ENCODE measurements at regions not wholly inside any gene's neighbourhood (a gene's known extent, or its start where the extent isn't known, plus 50 kb on each side); places are given as distances from the start of the nearest gene placed in this dataset.

DNA sequence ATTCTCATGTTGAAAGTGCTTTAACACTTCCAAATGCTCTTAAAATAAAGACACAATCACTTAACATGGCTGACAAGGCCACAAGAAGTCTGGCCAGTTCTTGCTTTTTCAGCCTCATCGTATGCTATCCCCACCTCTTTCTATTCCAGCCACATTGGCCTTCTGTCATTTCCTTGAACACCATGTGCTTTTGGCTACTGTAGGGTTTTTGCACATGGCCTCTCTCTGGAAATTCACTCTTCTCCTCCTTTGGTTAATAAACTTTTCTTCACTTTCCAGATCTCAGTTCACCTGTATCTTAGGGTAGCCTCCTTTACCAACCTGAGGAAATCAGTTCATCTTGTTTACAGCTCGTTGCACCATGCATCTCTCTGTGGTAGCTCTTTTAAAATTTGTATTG lies 450.5 kb upstream of the MEX3C start:
- H2BK5ac ChIP-seq (ENCODE audit: low read depth, low read length): no peak overlapping the region
- FAIRE-seq (no peak), DNase-seq (ENCODE audit: low read depth in 1 of 2, low spot score in 2 of 2) (no peak)
- H2BK12ac ChIP-seq (ENCODE audit: low read depth, low read length): no peak overlapping the region
- H3K4ac ChIP-seq (replicated peaks; ENCODE audit: insufficient read length, low read depth, low read length): no peak overlapping the region
- no peak overlapping the region for H2AFZ ChIP-seq (ENCODE audit: low read length)
- WGBS, 2 experiments (ENCODE audit: extremely low coverage in 1 of 2, insufficient coverage in 1 of 2, insufficient read length in 1 of 2, insufficient replicate concordance in 2 of 2, low coverage in 1 of 2, low lambda C conversion rate in 2 of 2, missing lambda C conversion rate in 1 of 2): 91% methylated on average over 2 of the region's 2 CpGs; no CpG with 5 or more reads in 1 of the 2 experiments
- H4K20me1 ChIP-seq (replicated peaks in 1 of 2; ENCODE audit: control insufficient read depth in 1 of 2, insufficient read depth in 2 of 2, low read length in 2 of 2): no peaks in the 10 kb centered on the region
- no peak overlapping the region for H4K8ac ChIP-seq (ENCODE audit: extremely low read depth, insufficient read depth, low read length)
- CTCF ChIA-PET (ENCODE audit: partially characterized antibody): interaction anchor here (0.5 to 2.0 kb wide), 6 partner anchors 17 to 683 kb away, joined by 3 to 7 read pairs (median 3); no protein-coding TSS in a partner anchor
- no peaks in the 10 kb centered on the region for H3K79me1 ChIP-seq (ENCODE audit: low read depth, low read length)
- no peak overlapping the region for H3K23ac ChIP-seq (ENCODE audit: insufficient read length)
- H2BK20ac ChIP-seq (ENCODE audit: low read length): no peak overlapping the region
- no peak overlapping the region for H3K4me2 ChIP-seq (ENCODE audit: insufficient read depth in 1 of 2, low read depth in 2 of 2, low read length in 2 of 2)
- no peaks in the 10 kb centered on the region for H3K79me2 ChIP-seq (ENCODE audit: control insufficient read depth in 1 of 2, insufficient read depth in 2 of 2, low read length in 2 of 2)
- H3K4me3 ChIP-seq (ENCODE audit: extremely low read depth in 1 of 4, insufficient read depth in 2 of 4, low read depth in 3 of 4, low read length in 4 of 4): no peak overlapping the region
- H3K36me3 ChIP-seq (ENCODE audit: control insufficient read depth in 2 of 4, insufficient read depth in 4 of 4, low read length in 3 of 4): no peaks in the 10 kb centered on the region
- H2BK15ac ChIP-seq (ENCODE audit: low read length): no peak overlapping the region
- H3K4me1 ChIP-seq (replicated peaks in 1 of 4; ENCODE audit: control insufficient read depth in 3 of 4, insufficient read depth in 4 of 4, low read length in 3 of 4): no peaks in the 10 kb centered on the region
- no peak overlapping the region for H4K5ac ChIP-seq (ENCODE audit: insufficient read length, low read depth, low read length)
- no peak overlapping the region for H3K9ac ChIP-seq (replicated peaks in 1 of 4; ENCODE audit: extremely low read depth in 1 of 4, low read depth in 3 of 4, low read length in 3 of 4)
- no peaks in the 10 kb centered on the region for H3K9me3 ChIP-seq (ENCODE audit: insufficient read depth in 2 of 2, low read depth in 1 of 2, low read length in 1 of 2)
- no peak overlapping the region for H3K56ac ChIP-seq (replicated peaks; ENCODE audit: insufficient read length, low read depth, low read length)
- POLR2A ChIA-PET (ENCODE audit: partially characterized antibody): interaction anchor here (1.1 kb wide), 1 partner anchor 9 kb away, joined by 3 read pairs; no protein-coding TSS in a partner anchor
- no peak overlapping the region for H2BK120ac ChIP-seq (replicated peaks; ENCODE audit: low read depth, low read length)
- no peak overlapping the region for H3K18ac ChIP-seq (ENCODE audit: extremely low read depth, low read length)
- no peak overlapping the region for H4K91ac ChIP-seq (replicated peaks; ENCODE audit: insufficient read length, low read length)
- no peaks in the 10 kb centered on the region for H3K23me2 ChIP-seq (ENCODE audit: low read depth, low read length)
- H2AK5ac ChIP-seq (ENCODE audit: low read depth, low read length): no peak overlapping the region
- H3K27me3 ChIP-seq (replicated peaks in 1 of 4; ENCODE audit: control insufficient read depth in 3 of 4, extremely low read depth in 1 of 4, insufficient read depth in 3 of 4, low read length in 3 of 4): no peaks in the 10 kb centered on the region
- no peak overlapping the region for H3K27ac ChIP-seq (ENCODE audit: low read depth, low read length)
- H3K14ac ChIP-seq (ENCODE audit: insufficient read length): no peak overlapping the region
- TF ChIP-seq SP1 (IDR thresholded peaks at IDR 0.05; ENCODE audit: low read depth, low read length) (no peak), RBBP5 (IDR thresholded peaks at IDR 0.05; ENCODE audit: borderline replicate concordance, low read depth, low read length) (no peak)
